Panc1 (cell line): ENCODE measurements at regions not wholly inside any gene's neighbourhood (a gene's known extent, or its start where the extent isn't known, plus 50 kb on each side); places are given as distances from the start of the nearest gene placed in this dataset.

Experiments used
- REST ChIP-seq, 2 experiments: IDR thresholded peaks; 2 replicates each; pipeline ENCODE4 v1.6.1; 2011 to 2012; ENCODE audit warnings: low read depth in 2 of 2, control low read depth in 1 of 2, low read length in 1 of 2, mild to moderate bottlenecking in 1 of 2, moderate library complexity in 1 of 2; ENCODE audit not compliant: insufficient read depth in 1 of 2
- TF ChIP-seq, protein P1 (sequence below): fragments of 450-650 bp; IDR thresholded peaks from 2 replicates; pipeline ENCODE4 v1.5.1; 2017; ENCODE audit warnings: mild to moderate bottlenecking

GRCh38 chr17:13158494-13159240 is 140.8 kb upstream of the ELAC2 start:
- TF ChIP-seq, protein P1, sequence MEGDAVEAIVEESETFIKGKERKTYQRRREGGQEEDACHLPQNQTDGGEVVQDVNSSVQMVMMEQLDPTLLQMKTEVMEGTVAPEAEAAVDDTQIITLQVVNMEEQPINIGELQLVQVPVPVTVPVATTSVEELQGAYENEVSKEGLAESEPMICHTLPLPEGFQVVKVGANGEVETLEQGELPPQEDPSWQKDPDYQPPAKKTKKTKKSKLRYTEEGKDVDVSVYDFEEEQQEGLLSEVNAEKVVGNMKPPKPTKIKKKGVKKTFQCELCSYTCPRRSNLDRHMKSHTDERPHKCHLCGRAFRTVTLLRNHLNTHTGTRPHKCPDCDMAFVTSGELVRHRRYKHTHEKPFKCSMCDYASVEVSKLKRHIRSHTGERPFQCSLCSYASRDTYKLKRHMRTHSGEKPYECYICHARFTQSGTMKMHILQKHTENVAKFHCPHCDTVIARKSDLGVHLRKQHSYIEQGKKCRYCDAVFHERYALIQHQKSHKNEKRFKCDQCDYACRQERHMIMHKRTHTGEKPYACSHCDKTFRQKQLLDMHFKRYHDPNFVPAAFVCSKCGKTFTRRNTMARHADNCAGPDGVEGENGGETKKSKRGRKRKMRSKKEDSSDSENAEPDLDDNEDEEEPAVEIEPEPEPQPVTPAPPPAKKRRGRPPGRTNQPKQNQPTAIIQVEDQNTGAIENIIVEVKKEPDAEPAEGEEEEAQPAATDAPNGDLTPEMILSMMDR: no peak
- no peak for TF ChIP-seq REST (IDR thresholded peaks at IDR 0.05; ENCODE audit: insufficient read depth in 1 of 2, low read depth in 2 of 2, low read length in 1 of 2)
